HCT116 (cell line): ENCODE measurements at regions not wholly inside any gene's neighbourhood (a gene's known extent, or its start where the extent isn't known, plus 50 kb on each side); places are given as distances from the start of the nearest gene placed in this dataset.

Experiments used
- FOSL1 ChIP-seq: IDR thresholded peaks from 2 replicates; pipeline ENCODE4 v1.6.1; 2012; ENCODE audit warnings: low read depth
- TF ChIP-seq, protein P1 (sequence below): IDR thresholded peaks from 2 replicates; pipeline ENCODE4 v1.6.1; 2012

DNA sequence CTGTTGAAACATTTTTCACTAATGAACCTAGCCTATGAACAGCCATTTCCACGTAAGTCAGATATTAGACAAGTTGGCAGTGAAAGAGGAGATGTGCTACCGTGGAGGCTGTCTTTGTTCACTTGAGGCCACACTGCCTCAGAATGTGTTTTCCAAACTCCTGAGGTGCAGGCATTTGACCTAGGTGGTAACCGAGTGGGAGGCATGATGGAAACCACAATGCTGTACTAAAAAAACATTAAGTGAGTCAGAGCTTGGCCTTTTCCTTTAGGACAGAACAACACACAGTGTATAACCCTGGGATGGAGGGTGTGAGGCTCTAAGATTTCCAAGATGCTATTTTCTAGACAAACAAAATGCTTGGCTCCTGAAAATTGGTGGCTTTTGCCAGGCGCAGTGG is 406.3 kb downstream of the SOX2 start:
- TF ChIP-seq, protein P1, sequence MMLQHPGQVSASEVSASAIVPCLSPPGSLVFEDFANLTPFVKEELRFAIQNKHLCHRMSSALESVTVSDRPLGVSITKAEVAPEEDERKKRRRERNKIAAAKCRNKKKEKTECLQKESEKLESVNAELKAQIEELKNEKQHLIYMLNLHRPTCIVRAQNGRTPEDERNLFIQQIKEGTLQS = no peak
- no peak for TF ChIP-seq FOSL1
